HT-29 (cell line): ENCODE measurements at regions not wholly inside any gene's neighbourhood (a gene's known extent, or its start where the extent isn't known, plus 50 kb on each side); places are given as distances from the start of the nearest gene placed in this dataset.
"Not testable (repeated sequence)": the region's sequence is repeated elsewhere in the genome, so short reads cannot be mapped to it uniquely, and the experiment has no call there.

Experiments used
- DNase-seq: peaks from one replicate; pipeline ENCODE4 v3.0.0-alpha.2; 2015; ENCODE audit warnings: low spot score

GRCh38 chr9:13942695-13943094 is 371.2 kb downstream of the NFIB start:
- DNase-seq, result no peak

- DNase-seq, result no peak
Observed at GRCh38 chr9:13942201-13942600, 371.7 kb downstream of the NFIB start.

GRCh38 chr9:13941714-13942113 is 372.2 kb downstream of the NFIB start:
- no peak for DNase-seq

GRCh38 chr9:13939701-13940490 is 374.0 kb downstream of the NFIB start:
- no peak for DNase-seq

- DNase-seq, result no peak
Observed at GRCh38 chr9:13939134-13939533, 374.8 kb downstream of the NFIB start.

- no peak for DNase-seq
Observed at GRCh38 chr9:13934416-13934815, 379.5 kb downstream of the NFIB start.

- no peak for DNase-seq
Observed at GRCh38 chr9:13933268-13933656, 380.7 kb downstream of the NFIB start.

- DNase-seq, result no peak
Observed at GRCh38 chr9:13932528-13933267, 381.2 kb downstream of the NFIB start.

GRCh38 chr9:13929013-13929412 is 384.9 kb downstream of the NFIB start:
- no peak for DNase-seq

- no peak for DNase-seq
Observed at GRCh38 chr9:13923381-13923780, 390.6 kb downstream of the NFIB start.

GRCh38 chr9:13920557-13920956 is 393.4 kb downstream of the NFIB start:
- DNase-seq, result no peak

GRCh38 chr9:13919401-13919800 is 394.5 kb downstream of the NFIB start:
- no peak for DNase-seq

- no peak for DNase-seq
Observed at GRCh38 chr9:13917534-13917933, 396.4 kb downstream of the NFIB start.

- no peak for DNase-seq
Observed at GRCh38 chr9:13915591-13916301, 398.2 kb downstream of the NFIB start.

- DNase-seq, result no peak
Observed at GRCh38 chr9:13915131-13915530, 398.8 kb downstream of the NFIB start.

- no peak for DNase-seq
Observed at GRCh38 chr9:13911473-13911872, 402.5 kb downstream of the NFIB start.

GRCh38 chr9:13907842-13908241 is 406.1 kb downstream of the NFIB start:
- DNase-seq, result not testable (repeated sequence)

GRCh38 chr9:13904746-13905145 is 409.2 kb downstream of the NFIB start:
- no peak for DNase-seq

GRCh38 chr9:13904311-13904710 is 409.6 kb downstream of the NFIB start:
- no peak for DNase-seq

- DNase-seq, result no peak
Observed at GRCh38 chr9:13902286-13903066, 411.5 kb downstream of the NFIB start.

- no peak for DNase-seq
Observed at GRCh38 chr9:13901176-13901575, 412.8 kb downstream of the NFIB start.

GRCh38 chr9:13900449-13900848 is 413.5 kb downstream of the NFIB start:
- no peak for DNase-seq
